Hindlimb muscle (tissue), 1 donor: ENCODE measurements at regions not wholly inside any gene's neighbourhood (a gene's known extent, or its start where the extent isn't known, plus 50 kb on each side); places are given as distances from the start of the nearest gene placed in this dataset.

Source experiments
- DNase-seq: peaks from one replicate; pipeline ENCODE4 v3.0.0-alpha.2; 2013

GRCh38 chr7:10799475-10799874, 174.2 kb upstream of the PHF14 start:
- DNase-seq, result no peak

GRCh38 chr7:10802011-10802410, 171.7 kb upstream of the PHF14 start:
- no peak for DNase-seq

DNA sequence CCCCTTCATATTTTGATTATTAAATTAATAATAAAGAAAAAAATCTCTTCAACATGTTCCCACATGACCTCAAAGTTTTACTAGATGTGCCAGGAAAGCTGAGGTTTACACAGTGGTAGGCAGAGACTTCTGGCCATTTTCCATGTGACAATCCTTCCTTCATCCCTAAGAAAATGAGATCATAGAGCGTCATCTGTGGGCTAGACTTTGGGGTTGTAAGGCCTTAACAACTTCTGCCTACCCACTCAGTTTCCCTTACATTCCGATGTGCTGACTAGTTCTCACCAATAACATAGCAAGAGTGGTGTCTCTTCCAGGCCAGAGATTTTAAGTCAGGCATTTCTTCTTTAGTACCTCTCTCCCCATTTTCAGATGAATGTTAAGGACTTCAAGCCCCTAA, 171.1 kb upstream of the PHF14 start:
- no peak for DNase-seq

DNA sequence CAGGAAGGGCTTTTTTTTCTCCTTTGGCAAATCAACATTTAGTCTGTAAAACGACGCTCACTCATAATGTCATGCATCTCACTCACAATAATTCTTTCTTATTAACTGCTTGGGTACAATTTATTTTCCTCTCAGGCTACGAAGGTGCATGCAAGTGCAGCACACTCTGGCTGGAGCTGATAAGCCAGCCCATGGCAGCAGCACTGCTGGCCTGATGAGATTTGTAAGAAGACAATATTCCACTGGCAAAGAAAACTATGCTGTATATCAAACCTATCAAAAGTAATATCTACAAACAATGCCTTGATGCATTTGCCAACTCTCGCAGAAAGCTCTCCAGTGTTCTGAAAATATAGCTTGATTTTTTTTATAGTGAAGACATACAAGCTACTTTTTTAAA, 170.0 kb upstream of the PHF14 start:
- no peak for DNase-seq

DNA sequence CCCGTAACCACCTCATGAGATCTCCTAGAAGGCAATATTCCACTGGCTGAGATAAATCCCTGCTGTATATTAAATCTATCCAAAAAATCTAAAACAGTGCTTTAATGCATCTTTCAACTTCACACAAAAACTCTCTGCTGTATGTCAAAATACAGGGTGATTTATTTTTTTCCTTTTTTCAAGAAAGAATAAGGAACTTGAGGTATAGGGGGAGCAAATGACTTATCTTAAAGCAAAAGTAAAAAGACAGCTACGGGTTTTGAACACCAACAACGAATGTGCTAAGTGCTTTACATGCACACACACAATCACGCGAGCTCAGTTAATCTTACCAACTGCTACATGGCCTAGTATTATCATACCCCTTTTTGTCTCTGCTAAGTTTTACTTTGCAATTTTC, 168.9 kb upstream of the PHF14 start:
- DNase-seq, result no peak

DNA sequence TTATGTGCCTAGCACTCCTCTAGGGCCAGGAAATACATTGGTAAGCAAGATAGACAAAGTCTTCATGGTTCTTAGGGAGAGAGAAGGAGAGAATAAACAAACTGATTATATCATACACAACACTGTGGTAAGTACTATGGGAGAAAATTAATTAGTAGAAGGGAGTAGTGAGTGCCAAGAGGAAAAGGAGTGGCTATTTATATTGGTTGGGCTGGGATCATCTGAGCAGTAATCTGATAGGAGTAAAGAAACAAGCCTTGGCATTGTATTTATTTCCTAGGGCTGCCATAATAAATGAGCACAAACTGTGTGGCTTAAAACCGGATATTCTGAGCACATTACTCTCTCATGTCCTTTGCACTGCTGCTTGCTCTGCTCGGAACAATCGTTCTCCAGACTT, 158.1 kb upstream of the PHF14 start:
- DNase-seq, result no peak

- DNase-seq, result no peak
These were observed 152.5 kb upstream of the PHF14 start for GRCh38 chr7:10821156-10821555.

DNA sequence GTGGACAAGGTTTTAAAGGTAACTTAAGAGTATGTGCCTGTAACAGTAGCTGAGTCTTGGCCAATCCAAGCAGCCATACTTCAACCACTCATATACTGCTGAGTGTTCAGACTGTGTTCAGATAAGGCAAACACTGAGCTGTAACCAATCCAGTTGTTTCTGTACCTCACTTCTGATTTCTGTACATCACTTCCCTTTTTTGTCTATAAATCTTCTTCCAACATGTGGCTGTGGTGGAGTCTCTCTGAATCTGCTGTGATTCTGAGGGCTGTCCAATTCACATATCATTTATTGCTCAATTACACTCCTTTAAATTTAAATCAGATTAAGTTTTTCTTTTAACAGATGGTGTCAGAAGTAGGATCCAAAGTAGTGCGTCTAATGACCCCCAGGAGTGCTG, 149.5 kb upstream of the PHF14 start:
- DNase-seq, result no peak

- no peak for DNase-seq
These were observed 135.4 kb upstream of the PHF14 start for GRCh38 chr7:10838228-10838627.

GRCh38 chr7:10845225-10845624, 128.4 kb upstream of the PHF14 start:
- no peak for DNase-seq

DNA sequence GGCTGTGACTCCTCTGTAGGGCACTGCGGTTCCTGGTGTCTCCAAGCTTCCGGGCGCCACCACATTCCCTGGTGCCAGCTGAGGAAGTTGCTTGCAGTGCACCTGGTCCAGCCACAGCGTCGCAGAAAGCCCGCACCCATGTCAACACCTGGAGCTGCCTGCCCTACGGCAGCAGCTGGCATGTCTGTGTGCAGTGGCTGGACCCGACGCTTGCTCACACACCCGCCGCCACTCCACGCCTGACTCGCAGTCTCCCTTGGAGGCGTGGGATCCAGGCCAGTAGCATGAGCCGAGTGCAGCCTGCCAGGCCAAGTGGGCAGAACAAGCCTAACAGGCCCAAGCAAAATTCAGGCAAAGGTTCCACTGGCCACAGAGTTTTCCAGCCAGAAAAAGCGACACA, 118.1 kb upstream of the PHF14 start:
- no peak for DNase-seq

- no peak for DNase-seq
These were observed 113.2 kb upstream of the PHF14 start for GRCh38 chr7:10860516-10860915.

- DNase-seq, result no peak
These were observed 110.2 kb upstream of the PHF14 start for GRCh38 chr7:10863476-10863875.

GRCh38 chr7:10874666-10875065, 99.0 kb upstream of the PHF14 start:
- no peak for DNase-seq

DNA sequence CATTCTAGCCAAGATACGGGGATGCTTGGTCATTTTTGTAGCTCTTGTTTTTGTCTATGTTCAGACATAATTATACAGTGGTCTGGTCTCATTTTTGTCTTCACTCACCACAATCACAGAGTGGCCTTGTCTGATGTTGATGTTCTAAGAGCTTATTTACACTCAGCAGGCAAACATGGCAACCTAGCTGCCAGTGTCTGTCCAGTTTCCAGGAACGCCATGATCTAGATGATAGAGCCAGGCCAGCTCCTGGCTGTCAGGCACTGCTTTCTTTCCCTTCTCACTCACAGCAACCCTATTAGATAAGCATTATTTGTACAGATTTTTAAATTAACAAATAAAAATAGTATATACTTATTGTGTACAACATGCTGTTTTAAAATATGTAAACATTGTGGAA, 98.6 kb upstream of the PHF14 start:
- no peak for DNase-seq

GRCh38 chr7:10888861-10889260, 84.8 kb upstream of the PHF14 start:
- no peak for DNase-seq

- peak; percentile 27 for DNase-seq
These were observed 84.3 kb upstream of the PHF14 start for GRCh38 chr7:10889266-10889898.

GRCh38 chr7:10908600-10908999, 65.1 kb upstream of the PHF14 start:
- no peak for DNase-seq

DNA sequence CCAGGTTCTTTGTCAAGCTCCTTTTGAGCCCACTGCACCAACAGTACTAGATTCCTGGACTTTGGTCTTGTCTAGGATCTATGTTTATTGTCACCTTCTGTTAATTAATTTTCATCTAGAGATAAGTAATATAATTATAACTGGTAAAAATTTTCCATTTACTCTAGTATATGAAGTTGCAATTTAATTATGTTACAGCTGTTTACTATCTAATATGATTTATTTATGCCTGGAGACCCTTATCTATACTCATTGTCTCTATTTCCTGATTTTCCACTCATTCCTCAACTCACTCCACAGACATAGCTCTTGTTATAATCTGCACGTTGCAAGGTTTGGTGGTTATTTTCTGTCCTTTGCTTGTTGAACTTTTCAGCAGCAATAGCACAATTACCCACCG, 63.2 kb upstream of the PHF14 start:
- no peak for DNase-seq

DNA sequence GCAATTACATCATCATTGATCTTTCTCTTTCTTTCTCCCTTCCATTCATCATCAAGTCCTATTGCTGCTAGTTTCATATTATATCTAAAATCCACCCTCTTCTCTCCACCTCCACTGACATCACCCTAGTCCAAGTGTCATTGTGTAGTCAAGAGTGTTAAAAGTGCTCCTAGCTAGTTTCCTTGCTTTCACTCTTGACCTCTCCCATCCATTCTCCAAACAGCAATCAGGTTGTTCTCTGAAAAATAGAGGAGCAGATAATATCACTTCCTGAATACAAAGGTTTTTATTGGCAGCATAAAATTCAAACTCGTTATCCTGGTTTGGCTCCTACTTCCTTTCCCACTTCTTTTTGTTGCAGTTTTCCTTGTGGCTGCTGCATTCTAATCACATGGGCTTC, 61.6 kb upstream of the PHF14 start:
- DNase-seq, result no peak

DNA sequence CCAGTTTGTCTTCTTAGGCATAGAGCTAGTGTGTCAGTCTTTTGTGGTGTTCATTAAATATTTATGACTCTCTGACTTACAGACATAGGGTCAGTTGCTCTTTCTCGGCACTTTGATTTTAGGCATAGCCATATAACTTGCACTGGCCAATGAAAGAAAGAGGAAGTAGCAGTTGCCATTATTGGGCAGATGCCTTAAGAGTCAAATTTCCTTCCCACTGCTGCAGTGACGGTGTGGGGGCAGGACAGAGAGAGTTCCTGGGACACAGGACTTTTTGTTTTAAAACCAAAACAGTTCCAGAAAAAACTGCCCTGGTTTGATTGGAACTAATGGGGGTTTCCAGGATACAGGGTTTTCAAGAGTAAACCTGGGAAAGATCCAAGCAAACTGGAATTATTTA, 60.2 kb upstream of the PHF14 start:
- peak; percentile 4 for DNase-seq

DNA sequence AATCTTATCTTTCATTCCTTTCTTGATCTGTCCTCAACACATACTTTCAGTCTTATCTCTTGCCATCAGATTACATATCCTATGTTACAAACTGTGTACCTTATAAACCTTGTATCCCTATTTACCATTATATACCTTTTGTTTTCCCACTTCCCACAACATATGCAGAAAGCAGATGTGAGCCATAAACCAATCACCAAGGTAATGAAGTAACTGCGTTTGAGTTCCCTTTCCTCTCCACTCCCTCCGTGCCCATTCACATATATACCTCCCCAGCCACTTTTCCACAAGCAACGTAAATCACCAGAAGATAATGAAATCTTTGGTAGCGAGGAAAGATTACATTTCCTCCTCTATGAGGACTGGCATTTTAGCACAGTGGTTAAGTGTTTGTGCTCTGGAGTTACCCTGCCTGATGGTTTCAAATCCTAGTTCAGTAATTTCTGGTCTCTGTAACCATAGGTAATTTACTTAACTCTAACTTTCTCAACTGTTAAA, 55.5 kb upstream of the PHF14 start:
- no peak for DNase-seq

- DNase-seq, result no peak
These were observed 53.7 kb upstream of the PHF14 start for GRCh38 chr7:10919923-10920322.
